Hepatocyte (in vitro differentiated cells): ENCODE measurements at regions not wholly inside any gene's neighbourhood (a gene's known extent, or its start where the extent isn't known, plus 50 kb on each side); places are given as distances from the start of the nearest gene placed in this dataset.
A peak's percentile ranks its signal among the peaks of the same experiment; 100 is the strongest.

Source experiments
- DNase-seq: peaks from one replicate; pipeline ENCODE4 v3.0.0-alpha.2; 2016; ENCODE audit warnings: low spot score
- H2AFZ ChIP-seq: fragments of 200-600 bp; sonication (generic); 2 replicates; pipeline ENCODE4 v1.6.0; 2016; ENCODE audit warnings: antibody characterized with exemption, mild to moderate bottlenecking
- H3K27ac ChIP-seq: fragments of 200-600 bp; sonication (generic); 2 replicates; pipeline ENCODE4 v1.5.1; 2016; ENCODE audit warnings: mild to moderate bottlenecking
- H3K27me3 ChIP-seq: fragments of 200-600 bp; sonication (generic); 2 replicates; pipeline ENCODE4 v1.6.1; 2016
- H3K36me3 ChIP-seq: fragments of 200-600 bp; sonication (generic); replicated peaks from 2 replicates; pipeline ENCODE4 v1.5.1; 2016; ENCODE audit warnings: low read depth; ENCODE audit not compliant: insufficient read depth
- H3K4me1 ChIP-seq: fragments of 200-600 bp; sonication (generic); 2 replicates; pipeline ENCODE4 v1.5.1; 2016; ENCODE audit warnings: mild to moderate bottlenecking, moderate library complexity; ENCODE audit not compliant: insufficient read depth
- H3K4me2 ChIP-seq: fragments of 200-600 bp; sonication (generic); 2 replicates; pipeline ENCODE4 v1.6.0; 2016
- H3K4me3 ChIP-seq: fragments of 200-600 bp; sonication (generic); 2 replicates; pipeline ENCODE4 v1.5.1; 2016; ENCODE audit warnings: mild to moderate bottlenecking
- H3K79me2 ChIP-seq: fragments of 200-600 bp; sonication (generic); 2 replicates; pipeline ENCODE4 v1.6.0; 2017; ENCODE audit warnings: mild to moderate bottlenecking
- H3K9me2 ChIP-seq: fragments of 200-600 bp; sonication (generic); replicated peaks from 2 replicates; pipeline ENCODE4 v1.6.0; 2017; ENCODE audit warnings: mild to moderate bottlenecking; ENCODE audit not compliant: insufficient read depth
- H3K9me3 ChIP-seq: fragments of 200-600 bp; sonication (generic); 2 replicates; pipeline ENCODE4 v1.5.1; 2016; ENCODE audit warnings: low read depth, mild to moderate bottlenecking
- H4K20me1 ChIP-seq: fragments of 200-600 bp; sonication (generic); 2 replicates; pipeline ENCODE4 v1.6.0; 2016; ENCODE audit warnings: mild to moderate bottlenecking; ENCODE audit not compliant: insufficient read depth, poor library complexity, severe bottlenecking
- CTCF ChIP-seq: fragments of 200-600 bp; sonication (generic); IDR thresholded peaks from 2 replicates; pipeline ENCODE4 v1.5.1; 2016; ENCODE audit warnings: antibody characterized with exemption, mild to moderate bottlenecking; ENCODE audit not compliant: poor library complexity
- EZH2 ChIP-seq: fragments of 200-600 bp; sonication (generic); IDR thresholded peaks from 2 replicates; pipeline ENCODE4 v1.6.1; 2016; ENCODE audit warnings: antibody characterized with exemption, mild to moderate bottlenecking, borderline replicate concordance
- EZH2phosphoT487 ChIP-seq: fragments of 200-600 bp; sonication (generic); IDR thresholded peaks from one replicate; pipeline ENCODE4 v1.6.1; 2018; ENCODE audit warnings: antibody characterized with exemption, mild to moderate bottlenecking, low read depth, moderate library complexity; ENCODE audit not compliant: unreplicated experiment, severe bottlenecking
- WGBS: methylation state at CpG from one replicate; pipeline ENCODE4 v1.1.6; 2016; ENCODE audit warnings: low lambda C conversion rate; ENCODE audit errors: missing lambda C conversion rate; 5-methylcytosine and 5-hydroxymethylcytosine counted together

GRCh38 chr5:118208031-118208453, 780.3 kb downstream of the DTWD2 start:
- H3K27me3 ChIP-seq: no peaks in the 10 kb centered on the region
- no peak overlapping the region for H2AFZ ChIP-seq
- no peak overlapping the region for H3K4me3 ChIP-seq
- H3K36me3 ChIP-seq: no peaks in the 10 kb centered on the region
- no peaks in the 10 kb centered on the region for H3K9me3 ChIP-seq
- no peak overlapping the region for H3K4me2 ChIP-seq
- WGBS: 99% methylated on average over 21 of the region's 23 CpGs
- no peak for DNase-seq
- no peaks in the 10 kb centered on the region for H3K9me2 ChIP-seq
- H3K27ac ChIP-seq: no peak overlapping the region
- H3K79me2 ChIP-seq: no peaks in the 10 kb centered on the region
- no peaks in the 10 kb centered on the region for H3K4me1 ChIP-seq
- TF ChIP-seq CTCF: no peak
- TF ChIP-seq EZH2phosphoT487: no peak
- TF ChIP-seq EZH2: no peak
- no peaks in the 10 kb centered on the region for H4K20me1 ChIP-seq

GRCh38 chr5:118199801-118200200, 788.5 kb downstream of the DTWD2 start:
- Histone ChIP-seq H3K9me2 (no peaks in the 10 kb centered on the region), H3K36me3 (no peaks in the 10 kb centered on the region), H3K79me2 (no peaks in the 10 kb centered on the region), H3K27me3 (no peaks in the 10 kb centered on the region), H3K4me1 (no peaks in the 10 kb centered on the region), H3K4me2 (no peak overlapping the region), H3K9me3 (no peaks in the 10 kb centered on the region), H2AFZ (no peak overlapping the region), H4K20me1 (no peaks in the 10 kb centered on the region), H3K27ac (no peak overlapping the region), H3K4me3 (no peak overlapping the region)
- no peak for TF ChIP-seq EZH2
- TF ChIP-seq CTCF: no peak
- no peak for TF ChIP-seq EZH2phosphoT487
- no peak for DNase-seq
- WGBS: 97% methylated on average over 2 of the region's 2 CpGs

GRCh38 chr5:118196229-118196628, 792.1 kb downstream of the DTWD2 start:
- H3K27ac ChIP-seq: no peak overlapping the region
- no peak overlapping the region for H3K4me3 ChIP-seq
- H4K20me1 ChIP-seq: no peaks in the 10 kb centered on the region
- no peak for DNase-seq
- H3K79me2 ChIP-seq: no peaks in the 10 kb centered on the region
- H3K27me3 ChIP-seq: no peaks in the 10 kb centered on the region
- H2AFZ ChIP-seq: no peak overlapping the region
- TF ChIP-seq EZH2phosphoT487: no peak
- TF ChIP-seq EZH2: no peak
- TF ChIP-seq CTCF: no peak
- no peak overlapping the region for H3K4me2 ChIP-seq
- H3K9me3 ChIP-seq: no peaks in the 10 kb centered on the region
- no peaks in the 10 kb centered on the region for H3K4me1 ChIP-seq
- H3K9me2 ChIP-seq: no peaks in the 10 kb centered on the region
- WGBS: 89% methylated on average over 2 of the region's 2 CpGs
- H3K36me3 ChIP-seq: no peaks in the 10 kb centered on the region

- H3K27me3 ChIP-seq: no peaks in the 10 kb centered on the region
- no peaks in the 10 kb centered on the region for H3K4me1 ChIP-seq
- peak overlapping the region; percentile 38 for H3K4me2 ChIP-seq
- H3K4me3 ChIP-seq: no peak overlapping the region
- H3K79me2 ChIP-seq: no peaks in the 10 kb centered on the region
- DNase-seq: no peak
- H3K36me3 ChIP-seq: no peaks in the 10 kb centered on the region
- 58% methylated on average over 4 of the region's 4 CpGs for WGBS
- no peak for TF ChIP-seq EZH2phosphoT487
- no peaks in the 10 kb centered on the region for H3K9me2 ChIP-seq
- no peak overlapping the region for H2AFZ ChIP-seq
- H3K27ac ChIP-seq: no peak overlapping the region
- H4K20me1 ChIP-seq: no peaks in the 10 kb centered on the region
- no peaks in the 10 kb centered on the region for H3K9me3 ChIP-seq
These were observed 793.1 kb downstream of the DTWD2 start for GRCh38 chr5:118195211-118195610.
